ENCODE measurements at regions not wholly inside any gene's neighbourhood (a gene's known extent, or its start where the extent isn't known, plus 50 kb on each side); places are given as distances from the start of the nearest gene placed in this dataset.

GRCh38 chr10:29184205-29185000 is 104.5 kb upstream of the LYZL1 start:
- no peak for TF ChIP-seq CTCF (IDR thresholded peaks at IDR 0.05; ENCODE audit: insufficient read depth, low read length, poor library complexity, severe bottlenecking)
- Histone ChIP-seq H3K27me3 (replicated peaks; ENCODE audit: control insufficient read depth, insufficient read depth, low read length) (no peaks in the 10 kb centered on the region; the same call in 1 of the 2 replicates), H3K36me3 (ENCODE audit: control insufficient read depth, insufficient read depth, low read length) (no peaks in the 10 kb centered on the region), H3K4me3 (replicated peaks; ENCODE audit: low read depth, low read length) (no peak overlapping the region)
- no peak for DNase-seq (ENCODE audit: extremely low read depth, insufficient read length)

GRCh38 chr10:29185050-29185449 is 103.8 kb upstream of the LYZL1 start:
- no peak for DNase-seq (ENCODE audit: extremely low read depth, insufficient read length)
- Histone ChIP-seq H3K36me3 (ENCODE audit: control insufficient read depth, insufficient read depth, low read length) (no peaks in the 10 kb centered on the region), H3K4me3 (replicated peaks; ENCODE audit: low read depth, low read length) (no peak overlapping the region), H3K27me3 (replicated peaks; ENCODE audit: control insufficient read depth, insufficient read depth, low read length) (no peaks in the 10 kb centered on the region; the same call in 1 of the 2 replicates)
- TF ChIP-seq CTCF (IDR thresholded peaks at IDR 0.05; ENCODE audit: insufficient read depth, low read length, poor library complexity, severe bottlenecking), result no peak

- no peak for TF ChIP-seq CTCF (IDR thresholded peaks at IDR 0.05; ENCODE audit: insufficient read depth, low read length, poor library complexity, severe bottlenecking)
- no peak for DNase-seq (ENCODE audit: extremely low read depth, insufficient read length)
- Histone ChIP-seq H3K36me3 (ENCODE audit: control insufficient read depth, insufficient read depth, low read length) (no peaks in the 10 kb centered on the region), H3K27me3 (replicated peaks; ENCODE audit: control insufficient read depth, insufficient read depth, low read length) (no peaks in the 10 kb centered on the region; the same call in 1 of the 2 replicates), H3K4me3 (replicated peaks; ENCODE audit: low read depth, low read length) (no peak overlapping the region)
Measured at GRCh38 chr10:29186221-29186620, 102.6 kb upstream of the LYZL1 start.

- no peaks in the 10 kb centered on the region; the same call in 1 of the 2 replicates for H3K27me3 ChIP-seq (replicated peaks; ENCODE audit: control insufficient read depth, insufficient read depth, low read length)
- H3K4me3 ChIP-seq (replicated peaks; ENCODE audit: low read depth, low read length), result no peak overlapping the region
- TF ChIP-seq CTCF (IDR thresholded peaks at IDR 0.05; ENCODE audit: insufficient read depth, low read length, poor library complexity, severe bottlenecking), result no peak
- no peaks in the 10 kb centered on the region for H3K36me3 ChIP-seq (ENCODE audit: control insufficient read depth, insufficient read depth, low read length)
- DNase-seq (ENCODE audit: extremely low read depth, insufficient read length), result no peak
Measured at GRCh38 chr10:29189256-29189655, 99.6 kb upstream of the LYZL1 start.

DNA sequence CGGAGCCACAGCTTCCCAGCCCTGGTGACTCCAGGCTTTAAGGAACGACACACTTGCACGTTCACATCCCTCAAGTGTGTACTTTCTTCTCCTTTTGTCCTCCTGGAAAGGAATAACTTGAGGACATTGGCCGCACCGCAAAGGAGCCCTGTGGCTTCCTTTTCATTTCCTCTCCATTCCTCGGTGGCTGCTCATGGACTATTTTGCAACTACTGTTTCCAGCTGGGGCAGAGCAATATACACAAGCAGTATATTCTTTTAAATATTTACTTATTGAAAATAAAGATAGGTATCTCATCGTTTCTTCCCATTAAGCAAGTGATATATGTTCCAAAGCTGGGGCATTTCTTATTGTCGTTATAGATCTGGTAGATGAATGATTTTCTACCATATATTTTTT is 97.2 kb upstream of the LYZL1 start:
- no peaks in the 10 kb centered on the region; the same call in 1 of the 2 replicates for H3K27me3 ChIP-seq (replicated peaks; ENCODE audit: control insufficient read depth, insufficient read depth, low read length)
- TF ChIP-seq CTCF (IDR thresholded peaks at IDR 0.05; ENCODE audit: insufficient read depth, low read length, poor library complexity, severe bottlenecking), result no peak
- no peak for DNase-seq (ENCODE audit: extremely low read depth, insufficient read length)
- no peaks in the 10 kb centered on the region for H3K36me3 ChIP-seq (ENCODE audit: control insufficient read depth, insufficient read depth, low read length)
- no peak overlapping the region for H3K4me3 ChIP-seq (replicated peaks; ENCODE audit: low read depth, low read length)

All from GM06990 (cell line).